ENCODE measurements at regions not wholly inside any gene's neighbourhood (a gene's known extent, or its start where the extent isn't known, plus 50 kb on each side); places are given as distances from the start of the nearest gene placed in this dataset.
"Not testable (repeated sequence)": the region's sequence is repeated elsewhere in the genome, so short reads cannot be mapped to it uniquely, and the experiment has no call there.

DNA sequence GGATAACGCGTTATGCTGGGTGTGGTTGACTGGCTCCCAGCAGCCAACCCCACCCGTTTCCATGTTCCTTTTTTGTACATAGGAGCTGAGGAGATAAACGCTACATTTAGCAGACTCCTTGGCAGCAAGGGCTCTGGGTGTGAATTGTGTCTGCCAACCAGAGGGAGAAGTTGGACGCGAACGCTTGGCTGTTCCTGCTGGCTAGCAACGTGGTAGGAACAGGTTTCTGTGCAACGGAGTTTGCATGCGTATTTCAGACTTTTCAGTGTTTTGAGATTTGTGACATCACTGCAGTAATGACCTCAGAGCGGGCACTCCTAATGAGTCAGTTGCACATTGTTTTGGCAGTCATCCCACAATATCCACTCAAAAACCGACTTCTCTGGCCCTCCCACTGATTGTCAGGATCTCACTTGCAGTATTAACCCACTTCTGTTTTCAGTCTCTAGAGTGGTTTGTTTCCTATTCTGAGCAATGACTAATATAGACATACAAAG lies 98.7 kb upstream of the RGS1 start:
- DNase-seq (ENCODE audit: low read depth in 2 of 2): peak in 1 of 2 donors; percentile 10

DNA sequence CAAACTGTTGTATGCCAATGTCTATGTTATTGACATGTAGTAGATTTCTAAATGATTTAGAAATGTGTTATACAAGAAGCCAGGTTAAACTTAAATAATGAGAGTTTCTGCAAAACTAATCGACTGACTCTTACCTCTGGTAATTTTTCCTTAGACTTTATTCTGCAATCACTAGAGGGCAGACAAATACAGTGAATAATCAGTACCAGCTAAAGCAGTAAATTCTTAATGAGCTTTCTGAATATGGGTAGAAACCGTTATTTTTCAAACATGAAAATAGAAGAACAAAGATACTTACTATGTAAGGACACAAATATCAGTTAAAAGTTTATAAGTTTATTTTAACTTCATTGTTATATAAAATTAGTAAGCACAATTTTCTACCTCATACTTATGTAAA lies 97.9 kb upstream of the RGS1 start:
- DNase-seq (ENCODE audit: low read depth in 2 of 2): no peak

DNA sequence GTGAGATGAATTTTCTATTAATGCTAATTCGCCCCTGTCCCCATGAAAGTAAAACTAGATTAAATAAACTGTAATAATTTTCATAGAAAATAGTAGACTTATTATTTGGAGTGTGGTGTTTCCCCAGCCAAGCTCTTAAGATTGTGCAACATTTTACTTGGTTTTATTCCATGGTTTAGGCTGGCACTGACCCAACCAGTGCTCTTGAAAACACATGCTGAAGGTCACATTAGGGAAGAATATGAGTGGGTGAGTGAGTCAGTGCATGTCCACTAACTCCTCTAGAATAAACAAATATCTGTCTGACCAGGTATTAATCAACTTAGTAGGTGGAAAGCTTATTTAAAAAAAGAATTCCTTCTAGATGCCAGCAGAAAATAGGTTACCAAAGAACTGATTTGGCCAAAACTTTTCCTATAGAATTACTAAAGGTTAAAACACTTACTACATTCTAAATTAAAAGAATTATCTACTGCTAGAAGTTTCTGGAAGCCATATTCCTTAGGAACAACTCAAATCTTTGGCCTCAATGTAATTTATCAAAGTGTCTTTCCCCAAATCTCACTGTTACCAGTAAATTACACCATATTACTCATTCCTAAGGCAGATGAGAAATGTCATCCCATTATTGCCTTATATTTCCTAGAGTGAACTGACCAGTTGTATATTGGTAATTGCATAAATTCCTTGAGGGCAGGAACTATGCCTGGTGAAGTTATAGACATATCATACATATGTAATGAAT lies 89.7 kb upstream of the RGS1 start:
- no peak for DNase-seq (ENCODE audit: low read depth in 2 of 2)

DNA sequence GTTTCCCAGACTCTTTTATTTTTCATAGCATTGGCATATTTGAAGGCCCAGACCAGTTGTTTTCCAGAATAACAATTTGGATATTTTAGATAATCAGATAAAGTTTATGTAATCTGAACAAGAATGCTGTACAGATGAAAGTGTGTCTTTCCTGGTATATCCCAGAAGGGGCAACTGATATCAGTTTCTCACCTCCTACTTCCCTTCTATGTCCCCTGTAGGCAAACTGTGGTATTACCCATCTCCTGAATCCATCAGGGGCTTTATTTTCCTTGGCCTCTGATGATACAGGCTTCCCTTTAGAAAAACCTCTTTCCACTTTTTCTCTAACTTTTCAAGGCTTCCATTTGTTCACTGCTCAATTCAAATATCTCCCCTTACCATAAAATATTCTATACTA lies 87.5 kb upstream of the RGS1 start:
- no peak for DNase-seq (ENCODE audit: low read depth in 2 of 2)

DNA sequence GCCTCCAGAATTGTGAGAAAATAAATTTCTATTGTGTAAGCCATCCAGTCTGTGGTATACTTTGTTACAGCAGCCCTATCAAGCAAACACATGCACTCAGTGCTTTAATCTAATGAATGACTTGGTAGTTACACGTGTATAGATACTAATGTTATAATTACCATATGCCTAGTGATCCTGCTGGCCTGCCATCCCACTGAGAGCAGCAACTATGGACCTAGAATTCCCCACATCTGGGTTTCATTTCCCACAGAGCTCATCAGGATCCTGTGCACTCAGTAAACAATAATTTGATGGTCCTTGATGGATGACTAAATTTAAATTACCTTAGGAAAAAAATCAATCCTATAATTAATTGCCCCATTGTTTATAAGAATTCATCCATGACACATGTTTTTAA lies 86.5 kb upstream of the RGS1 start:
- DNase-seq (ENCODE audit: low read depth in 2 of 2): no peak

DNA sequence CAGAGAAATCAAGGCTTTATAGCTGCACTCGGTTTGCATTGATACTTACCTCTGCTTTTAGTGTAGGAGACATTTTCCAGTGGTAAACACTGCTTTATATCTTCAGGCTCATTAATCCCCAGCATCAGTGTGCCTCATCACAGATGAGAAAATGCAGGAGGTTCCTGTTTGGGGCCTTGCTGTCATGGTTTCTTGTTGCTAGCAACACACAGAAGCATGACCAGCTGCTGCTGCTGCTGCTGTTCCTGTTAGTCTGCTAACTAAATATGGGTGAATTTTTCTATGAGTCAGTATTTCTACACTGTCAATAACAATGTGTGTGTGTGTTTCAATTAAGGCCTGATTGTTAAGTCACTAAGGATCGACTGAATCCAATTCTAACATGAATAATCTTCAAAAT lies 85.8 kb upstream of the RGS1 start:
- no peak for DNase-seq (ENCODE audit: low read depth in 2 of 2)

DNA sequence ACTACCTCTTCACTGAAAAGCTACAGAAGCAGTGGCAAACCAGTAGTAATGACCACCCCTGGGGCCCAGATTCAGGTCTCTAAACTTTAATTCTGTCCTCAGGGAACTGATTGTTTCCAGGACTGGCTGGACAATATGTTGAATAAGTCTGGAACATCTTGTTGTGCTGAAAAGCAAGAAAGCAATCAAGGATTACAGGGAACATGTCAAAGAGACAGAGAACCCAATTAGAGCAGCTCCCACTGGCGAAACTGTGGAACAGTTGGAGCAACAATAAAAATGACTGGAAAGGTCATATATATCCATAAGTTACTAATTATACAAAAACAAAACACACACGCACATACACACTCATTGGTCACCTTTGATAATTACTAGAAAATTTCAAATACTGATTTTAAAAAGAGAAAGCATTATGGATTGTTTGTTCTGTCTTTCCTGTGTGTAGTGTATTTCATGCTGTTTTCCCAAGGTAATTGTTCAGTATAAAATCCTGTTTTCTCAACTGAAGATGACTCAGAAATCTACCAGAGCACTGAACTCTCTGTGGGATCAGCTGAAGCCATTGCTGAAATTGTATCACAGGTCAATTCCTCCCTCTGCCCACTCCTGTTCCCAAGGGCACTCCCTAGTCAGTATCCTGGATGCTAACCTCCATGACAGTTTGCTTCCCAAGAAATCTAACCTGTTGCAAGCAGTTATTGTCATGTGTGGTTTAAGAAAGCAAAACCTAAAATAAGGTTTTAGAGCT lies 83.6 kb upstream of the RGS1 start:
- no peak for DNase-seq (ENCODE audit: low read depth in 2 of 2)

DNA sequence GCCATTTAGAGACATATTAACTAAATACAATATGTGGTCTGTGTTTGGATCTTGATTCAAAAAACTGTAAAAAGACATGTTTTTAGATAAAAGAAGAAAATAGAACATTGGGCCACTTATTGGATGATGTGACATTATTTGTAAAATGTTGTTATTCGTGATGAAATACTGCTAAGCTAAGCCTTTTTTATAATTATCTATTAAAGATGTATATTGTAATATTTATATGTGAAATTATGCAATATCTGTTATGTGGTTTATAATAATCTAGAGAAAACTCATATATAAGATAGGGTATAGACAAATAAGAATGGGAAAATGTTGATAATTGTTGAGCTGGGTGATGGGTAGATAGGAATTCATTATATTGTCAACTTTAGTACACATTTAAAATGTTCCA lies 82.0 kb upstream of the RGS1 start:
- no peak for DNase-seq (ENCODE audit: low read depth in 2 of 2)

DNA sequence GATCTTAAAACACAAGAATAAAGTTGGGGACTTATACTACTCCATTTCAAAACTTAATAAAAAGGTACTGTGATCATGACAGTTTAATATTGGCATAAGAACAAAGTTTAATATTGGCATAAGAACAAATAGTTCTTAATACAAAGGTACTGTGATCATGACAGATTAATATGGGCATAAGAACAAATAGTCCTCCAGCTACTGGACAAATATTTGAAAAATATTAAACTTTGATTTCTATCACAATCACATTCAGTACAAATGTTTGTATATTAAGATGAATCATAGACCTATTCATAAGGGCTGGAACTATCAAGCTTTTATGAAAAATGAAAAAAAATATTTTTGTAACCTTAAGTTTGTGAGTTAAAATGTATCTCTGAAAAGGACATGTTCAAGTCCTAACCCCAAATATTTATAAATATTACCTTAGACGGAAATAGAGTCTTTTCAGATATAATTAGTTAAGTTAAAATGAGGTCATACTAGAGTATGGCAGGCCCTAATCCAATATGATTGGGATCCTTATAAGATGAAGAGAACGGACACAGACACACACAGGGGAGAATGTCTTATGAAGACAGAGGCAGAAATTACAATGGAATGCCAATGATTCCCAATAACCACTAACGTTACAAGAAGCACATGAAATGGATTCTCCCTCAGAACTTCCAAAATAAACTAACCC lies 79.1 kb upstream of the RGS1 start:
- no peak for DNase-seq (ENCODE audit: low read depth in 2 of 2)

DNA sequence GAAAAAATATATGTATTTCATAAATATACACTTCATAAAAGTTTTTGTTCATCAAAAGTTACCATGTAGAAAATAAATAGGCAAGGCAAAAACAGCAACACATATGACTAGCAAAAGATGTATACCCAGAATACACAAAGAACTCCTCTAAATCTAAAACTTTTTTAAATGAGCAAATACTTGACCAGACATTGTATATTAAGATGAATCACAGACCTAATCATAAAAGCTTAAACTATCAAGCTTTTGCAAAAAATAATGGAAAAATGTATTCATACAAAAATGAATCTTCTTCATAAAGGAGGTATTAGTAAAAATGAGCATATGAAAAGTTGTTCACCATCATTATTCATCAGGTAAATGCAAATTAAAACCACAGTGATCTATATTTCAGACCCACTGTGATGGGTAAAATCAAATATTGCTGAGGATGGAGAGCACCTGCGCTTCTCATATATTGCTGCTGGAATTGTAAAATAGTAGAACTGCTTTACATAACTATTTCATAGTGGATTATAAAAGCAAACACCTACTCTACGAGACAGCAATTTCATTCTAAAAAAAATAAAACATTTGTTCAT lies 78.3 kb upstream of the RGS1 start:
- DNase-seq (ENCODE audit: low read depth in 2 of 2): no peak

DNA sequence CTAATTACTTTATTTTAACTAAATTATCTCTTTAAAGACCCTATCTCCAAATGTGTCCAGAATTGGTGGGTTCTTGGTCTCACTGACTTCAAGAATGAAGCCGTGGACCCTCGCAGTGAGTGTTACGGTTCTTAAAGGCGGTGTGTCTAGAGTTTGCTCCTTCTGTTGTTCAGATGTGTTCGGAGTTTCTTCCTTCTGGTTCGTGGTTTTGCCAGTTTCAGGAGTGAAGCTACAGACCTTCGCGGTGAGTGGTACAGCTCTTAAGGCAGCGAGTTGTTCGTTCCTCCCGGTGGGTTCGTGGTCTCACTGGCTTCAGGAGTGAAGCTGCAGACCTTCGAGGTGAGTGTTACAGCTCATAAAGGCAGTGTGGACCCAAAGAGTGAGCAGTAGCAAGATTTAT lies 77.5 kb upstream of the RGS1 start:
- DNase-seq (ENCODE audit: low read depth in 2 of 2): not testable (repeated sequence)

DNA sequence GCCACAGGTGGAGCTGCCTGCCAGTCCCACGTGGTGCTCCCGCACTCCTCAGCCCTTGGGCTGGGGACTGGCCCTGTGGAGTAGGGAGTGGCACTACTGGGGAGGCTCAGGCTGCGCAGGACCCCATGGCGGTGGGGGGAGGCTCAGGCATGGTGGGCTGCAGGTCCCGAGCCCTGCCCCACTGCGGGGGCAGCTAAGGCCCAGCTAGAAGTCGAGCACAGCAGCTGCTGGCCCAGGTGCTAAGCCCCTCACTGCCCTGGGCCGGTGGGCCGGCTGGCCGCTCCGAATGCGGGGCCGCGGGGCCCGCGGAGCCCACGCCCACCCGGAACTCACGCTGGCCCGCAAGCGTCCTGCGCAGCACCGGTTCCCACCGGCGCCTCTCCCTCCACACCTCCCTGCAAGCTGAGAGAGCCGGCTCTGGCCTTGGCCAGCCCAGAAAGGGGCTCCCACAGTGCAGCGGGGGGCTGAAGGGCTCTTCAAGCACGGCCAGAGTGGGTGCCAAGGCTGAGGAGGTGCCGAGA lies 76.5 kb upstream of the RGS1 start:
- not testable (repeated sequence) for DNase-seq (ENCODE audit: low read depth in 2 of 2)

DNA sequence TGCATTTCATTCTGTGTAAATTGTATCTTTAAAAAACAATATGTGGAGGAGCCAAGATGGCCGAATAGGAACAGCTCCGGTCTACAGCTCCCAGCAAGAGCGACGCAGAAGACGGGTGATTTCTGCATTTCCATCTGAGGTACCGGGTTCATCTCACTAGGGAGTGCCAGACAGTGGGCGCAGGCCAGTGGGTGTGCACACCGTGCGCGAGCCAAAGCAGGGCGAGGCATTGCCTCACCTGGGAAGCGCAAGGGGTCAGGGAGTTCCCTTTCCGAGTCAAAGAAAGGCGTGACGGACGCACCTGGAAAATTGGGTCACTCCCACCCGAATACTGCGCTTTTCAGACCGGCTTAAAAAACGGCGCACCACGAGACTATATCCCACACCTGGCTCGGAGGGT lies 75.0 kb upstream of the RGS1 start:
- not testable (repeated sequence) for DNase-seq (ENCODE audit: low read depth in 2 of 2)

DNA sequence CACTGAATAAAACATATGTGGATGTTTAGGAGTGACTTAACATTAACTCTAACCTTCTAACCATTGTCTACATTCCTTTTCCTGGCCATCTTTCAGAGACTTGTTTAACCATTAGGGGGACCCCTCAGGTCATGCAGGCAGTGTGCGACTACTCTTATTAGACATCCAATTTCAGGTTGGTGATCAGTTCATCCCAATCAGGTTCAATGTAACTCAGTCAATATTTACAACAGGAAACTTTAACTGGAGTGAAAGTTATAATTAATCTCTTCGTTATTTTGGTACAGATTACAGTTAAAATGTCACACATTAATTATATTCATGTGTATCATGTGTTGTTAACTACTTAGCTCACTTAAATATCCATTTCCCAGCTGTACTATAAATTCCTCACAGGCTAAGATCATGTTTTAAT lies 68.8 kb upstream of the RGS1 start:
- no peak for DNase-seq (ENCODE audit: low read depth in 2 of 2)

DNA sequence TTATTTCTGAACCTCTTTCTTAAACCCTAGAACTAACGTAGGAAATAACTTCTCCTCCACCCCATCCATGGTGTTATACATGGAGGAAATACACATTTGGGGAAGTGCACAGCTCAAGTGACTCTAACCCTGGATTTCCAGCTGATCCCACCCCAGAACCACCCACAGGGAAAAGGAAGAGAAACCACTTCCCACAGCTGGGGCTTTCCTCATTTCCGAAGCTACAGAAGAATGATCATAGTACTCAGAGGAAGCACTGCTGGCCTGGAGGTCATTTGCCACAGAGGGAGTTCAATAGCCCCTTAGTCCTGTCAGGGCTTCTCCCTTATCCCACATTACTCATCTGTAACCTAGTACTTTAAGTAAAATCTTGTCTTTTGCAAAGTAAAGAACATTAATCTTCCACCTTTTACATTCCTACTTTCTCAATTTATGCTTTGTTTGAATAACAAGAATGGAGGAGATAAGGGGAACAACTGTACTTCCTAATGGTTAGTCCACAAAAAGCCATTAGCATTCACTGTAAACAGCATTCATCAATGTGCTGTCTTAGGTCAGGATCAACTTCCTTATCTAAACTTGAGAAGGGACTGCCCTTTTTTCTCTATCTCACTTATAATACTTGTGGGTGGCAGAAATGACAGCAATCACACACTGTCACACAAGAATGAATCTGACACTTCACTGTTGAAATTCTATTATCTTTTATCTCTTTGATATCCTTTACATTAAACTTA lies 63.0 kb upstream of the RGS1 start:
- no peak for DNase-seq (ENCODE audit: low read depth in 2 of 2)

DNA sequence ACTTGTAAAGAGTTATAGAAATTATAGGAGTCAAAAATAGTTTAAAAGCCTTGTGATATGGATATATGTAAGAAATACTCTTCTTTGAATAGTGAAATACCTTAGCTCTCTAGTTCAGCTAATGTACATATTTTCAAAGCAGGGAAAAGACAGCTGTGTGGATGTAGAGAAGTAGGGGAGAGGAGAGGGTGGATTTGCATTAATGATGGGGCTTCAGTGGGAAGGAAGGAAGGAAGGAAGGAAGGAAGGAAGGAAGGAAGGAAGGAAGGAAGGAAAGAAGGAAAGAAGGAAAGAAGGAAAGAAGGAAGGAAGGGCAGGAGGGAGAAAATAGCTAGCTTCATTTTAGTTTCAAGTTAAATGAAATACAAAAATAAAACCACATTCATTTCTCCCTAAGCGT lies 62.4 kb upstream of the RGS1 start:
- DNase-seq (ENCODE audit: low read depth in 2 of 2): no peak

DNA sequence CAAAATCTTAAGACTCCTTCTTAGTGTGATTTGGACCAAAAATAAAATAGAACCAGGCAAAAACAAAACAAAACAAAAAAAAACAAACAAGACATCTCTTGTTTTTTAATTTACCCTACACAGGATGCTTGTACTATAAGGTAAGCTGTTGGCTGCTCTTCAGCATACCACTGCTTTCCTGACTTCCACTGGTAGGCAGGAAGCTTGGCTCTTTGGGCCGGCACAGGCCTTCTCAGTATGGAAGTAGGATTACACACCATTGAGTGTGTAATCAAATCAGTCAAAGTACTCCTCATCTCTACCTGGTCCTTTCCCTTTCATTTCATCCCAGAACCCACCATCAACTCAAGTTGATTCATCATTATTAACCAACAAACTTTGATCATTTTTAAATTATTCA lies 61.9 kb upstream of the RGS1 start:
- DNase-seq (ENCODE audit: low read depth in 2 of 2): no peak

DNA sequence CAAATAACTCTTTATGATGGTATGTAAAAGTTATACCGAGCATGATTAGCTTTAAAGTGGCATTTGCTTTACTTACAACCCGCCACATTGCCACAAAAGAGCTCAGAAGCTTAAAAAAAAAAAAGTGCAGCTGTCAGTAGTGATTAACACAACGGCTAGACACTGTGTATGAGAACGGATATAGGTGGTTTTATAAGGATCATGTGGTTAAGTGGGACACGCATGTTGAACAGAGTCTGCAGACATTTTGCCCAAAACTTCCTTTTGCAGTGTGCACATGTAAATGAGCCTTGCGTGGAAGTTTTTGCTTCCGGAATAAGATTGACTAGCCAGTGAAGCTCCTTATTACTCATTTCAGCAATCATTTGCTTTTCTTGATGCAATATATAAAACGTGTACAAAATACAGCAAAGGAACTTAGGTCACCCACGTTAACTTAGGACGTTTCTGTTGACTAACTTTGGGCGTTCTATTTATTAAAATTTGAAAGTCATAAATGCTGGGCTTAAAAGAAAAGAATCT lies 58.7 kb upstream of the RGS1 start:
- peak; percentile 6 to 37 for DNase-seq (ENCODE audit: low read depth in 2 of 2)

DNA sequence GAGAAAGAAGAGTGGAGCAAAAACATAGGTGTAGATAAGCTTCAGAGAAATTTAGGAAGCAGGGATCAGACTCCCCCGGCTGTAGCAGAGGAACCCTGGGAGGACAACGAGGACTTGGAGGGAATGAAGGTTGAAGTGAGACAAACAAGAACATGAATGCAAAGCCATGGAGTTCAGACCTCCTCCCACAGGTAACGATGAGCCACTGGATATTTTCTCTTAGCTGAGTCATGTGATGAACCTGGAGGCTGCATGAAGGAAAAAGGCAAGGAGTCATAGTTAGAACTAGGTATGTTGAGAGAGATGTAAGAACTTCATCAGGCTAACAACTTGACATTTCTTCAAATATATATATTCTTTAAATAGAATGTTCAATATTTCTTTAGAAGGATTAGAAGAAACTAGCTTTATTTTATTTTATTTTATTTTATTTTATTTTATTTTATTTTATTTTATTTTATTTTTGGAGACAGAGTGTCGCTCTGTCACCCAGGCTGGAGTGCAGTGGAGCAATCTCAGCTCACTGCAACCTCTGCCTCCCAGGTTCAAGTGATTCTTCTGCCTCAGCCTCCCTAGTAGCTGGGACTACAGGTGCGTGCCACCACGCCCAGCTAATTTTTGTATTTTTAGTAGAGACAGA lies 57.7 kb upstream of the RGS1 start:
- DNase-seq (ENCODE audit: low read depth in 2 of 2): not testable (repeated sequence)

DNA sequence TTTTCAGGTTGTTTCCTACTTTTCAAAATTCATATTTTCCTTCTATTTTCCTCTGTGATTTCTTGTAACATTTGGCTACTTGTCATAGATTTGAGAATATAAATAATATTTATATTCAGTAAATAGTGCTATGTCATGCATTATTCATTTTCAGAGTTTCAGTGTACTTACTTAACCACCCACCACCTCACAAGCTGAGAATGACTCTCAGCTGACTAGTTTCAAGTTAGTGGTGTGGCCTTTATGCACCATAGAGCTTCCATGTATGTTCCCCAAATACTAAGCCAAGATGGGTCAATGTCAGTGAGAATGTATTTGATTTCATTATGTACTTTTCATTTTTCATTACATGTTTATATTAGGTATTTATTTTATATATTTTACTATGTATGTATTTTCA lies 56.9 kb upstream of the RGS1 start:
- no peak for DNase-seq (ENCODE audit: low read depth in 2 of 2)

DNA sequence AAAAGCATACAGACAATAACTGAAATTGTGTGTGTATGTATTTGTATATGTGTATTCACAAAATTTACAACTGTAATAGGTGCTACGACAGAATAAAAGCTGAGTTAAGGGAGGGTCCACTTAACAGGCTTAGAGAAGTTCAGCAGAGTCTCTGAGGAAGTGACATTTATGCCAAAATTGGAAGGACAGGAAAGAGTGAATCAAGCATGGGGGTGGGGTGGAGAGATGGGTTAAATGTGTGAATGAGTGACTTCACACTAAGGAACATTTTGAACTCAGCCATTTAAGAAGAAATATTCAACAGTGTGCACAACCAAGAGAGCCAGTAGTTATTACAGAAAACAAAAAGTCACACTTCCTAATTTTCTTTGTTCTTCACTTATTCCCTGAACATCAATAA lies 53.8 kb upstream of the RGS1 start:
- peak in 1 of 2 donors; percentile 21 for DNase-seq (ENCODE audit: low read depth in 2 of 2)
